ENCODE measurements at regions not wholly inside any gene's neighbourhood (a gene's known extent, or its start where the extent isn't known, plus 50 kb on each side); places are given as distances from the start of the nearest gene placed in this dataset.

DNA sequence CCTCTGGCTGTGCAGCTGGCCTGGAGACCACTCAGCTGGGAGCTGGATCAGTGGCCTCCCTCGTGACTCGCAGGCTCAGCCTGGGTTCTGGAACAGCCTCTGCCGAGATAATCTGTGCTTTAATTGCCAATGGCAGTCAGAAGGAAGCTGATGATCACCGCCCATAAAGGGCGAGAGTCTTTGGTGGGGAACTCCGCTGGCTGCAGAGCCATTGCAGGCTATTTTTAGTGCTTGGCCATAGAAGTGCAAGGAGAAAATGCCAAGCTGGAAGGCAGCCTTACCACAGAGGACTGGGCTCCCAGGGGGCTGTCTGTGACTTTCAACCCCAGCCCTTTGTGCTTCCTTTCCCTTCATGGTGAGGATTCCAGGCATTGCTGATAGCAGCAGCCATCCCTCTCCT lies 62.2 kb upstream of the TENM4 start:
- TF ChIP-seq, protein P1, sequence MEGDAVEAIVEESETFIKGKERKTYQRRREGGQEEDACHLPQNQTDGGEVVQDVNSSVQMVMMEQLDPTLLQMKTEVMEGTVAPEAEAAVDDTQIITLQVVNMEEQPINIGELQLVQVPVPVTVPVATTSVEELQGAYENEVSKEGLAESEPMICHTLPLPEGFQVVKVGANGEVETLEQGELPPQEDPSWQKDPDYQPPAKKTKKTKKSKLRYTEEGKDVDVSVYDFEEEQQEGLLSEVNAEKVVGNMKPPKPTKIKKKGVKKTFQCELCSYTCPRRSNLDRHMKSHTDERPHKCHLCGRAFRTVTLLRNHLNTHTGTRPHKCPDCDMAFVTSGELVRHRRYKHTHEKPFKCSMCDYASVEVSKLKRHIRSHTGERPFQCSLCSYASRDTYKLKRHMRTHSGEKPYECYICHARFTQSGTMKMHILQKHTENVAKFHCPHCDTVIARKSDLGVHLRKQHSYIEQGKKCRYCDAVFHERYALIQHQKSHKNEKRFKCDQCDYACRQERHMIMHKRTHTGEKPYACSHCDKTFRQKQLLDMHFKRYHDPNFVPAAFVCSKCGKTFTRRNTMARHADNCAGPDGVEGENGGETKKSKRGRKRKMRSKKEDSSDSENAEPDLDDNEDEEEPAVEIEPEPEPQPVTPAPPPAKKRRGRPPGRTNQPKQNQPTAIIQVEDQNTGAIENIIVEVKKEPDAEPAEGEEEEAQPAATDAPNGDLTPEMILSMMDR (conservative IDR thresholded peaks at IDR 0.05; ENCODE audit: low read length) = no peak
- TF ChIP-seq EZH2phosphoT487 (IDR thresholded peaks at IDR 0.05; ENCODE audit: borderline replicate concordance, low read depth, low read length) = no peak
